GM18951 (cell line): ENCODE measurements at regions not wholly inside any gene's neighbourhood (a gene's known extent, or its start where the extent isn't known, plus 50 kb on each side); places are given as distances from the start of the nearest gene placed in this dataset.

Experiments used
- POLR2A ChIP-seq: IDR thresholded peaks from 4 replicates; pipeline ENCODE4 v1.6.1; 2011; ENCODE audit warnings: mild to moderate bottlenecking; ENCODE audit not compliant: insufficient read length, insufficient read depth; ENCODE audit errors: extremely low read depth
- in situ Hi-C: fragments of 300-500 bp; cut with MboI; formaldehyde crosslinking; loops from one replicate; pipeline ENCODE4 v1.12.0; 2022; ENCODE audit warnings: low sequenced_read_pairs, mixed read lengths, inconsistent platforms; ENCODE audit not compliant: unreplicated experiment

- TF ChIP-seq POLR2A: no peak
- in situ Hi-C loops: no loop called here
Observed at GRCh38 chr21:35238119-35238518, 189.0 kb upstream of the RUNX1 start.

- TF ChIP-seq POLR2A: no peak
- in situ Hi-C loops: no loop called here
Observed at GRCh38 chr21:35237287-35237686, 188.2 kb upstream of the RUNX1 start.

GRCh38 chr21:35236090-35236489 is 187.0 kb upstream of the RUNX1 start:
- in situ Hi-C loops: no loop called here
- TF ChIP-seq POLR2A: no peak

GRCh38 chr21:35234725-35235124 is 185.6 kb upstream of the RUNX1 start:
- no peak for TF ChIP-seq POLR2A
- in situ Hi-C loops: no loop called here

- in situ Hi-C loops: no loop called here
Observed at GRCh38 chr21:35233756-35234155, 184.7 kb upstream of the RUNX1 start.

GRCh38 chr21:35232545-35233176 is 183.6 kb upstream of the RUNX1 start:
- in situ Hi-C loops: no loop called here
- no peak for TF ChIP-seq POLR2A

More at GRCh38 chr21:35233756-35234155, 184.7 kb upstream of the RUNX1 start:
- no peak for TF ChIP-seq POLR2A

- TF ChIP-seq POLR2A: no peak
- in situ Hi-C loops: no loop called here
Observed at GRCh38 chr21:35231090-35231489, 182.0 kb upstream of the RUNX1 start.

- no peak for TF ChIP-seq POLR2A
- in situ Hi-C loops: no loop called here
Observed at GRCh38 chr21:35229290-35229689, 180.2 kb upstream of the RUNX1 start.

- TF ChIP-seq POLR2A: no peak
- in situ Hi-C loops: no loop called here
Observed at GRCh38 chr21:35227786-35228185, 178.7 kb upstream of the RUNX1 start.

- no peak for TF ChIP-seq POLR2A
- in situ Hi-C loops: no loop called here
Observed at GRCh38 chr21:35226968-35227744, 178.1 kb upstream of the RUNX1 start.

- no peak for TF ChIP-seq POLR2A
- in situ Hi-C loops: no loop called here
Observed at GRCh38 chr21:35226328-35226727, 177.2 kb upstream of the RUNX1 start.

- no peak for TF ChIP-seq POLR2A
- in situ Hi-C loops: no loop called here
Observed at GRCh38 chr21:35225573-35225972, 176.5 kb upstream of the RUNX1 start.

GRCh38 chr21:35223480-35224156 is 174.5 kb upstream of the RUNX1 start:
- in situ Hi-C loops: no loop called here
- no peak for TF ChIP-seq POLR2A

- TF ChIP-seq POLR2A: no peak
Observed at GRCh38 chr21:35222541-35222941, 173.4 kb upstream of the RUNX1 start.

GRCh38 chr21:35222021-35222420 is 172.9 kb upstream of the RUNX1 start:
- in situ Hi-C loops: no loop called here
- TF ChIP-seq POLR2A: no peak

More at GRCh38 chr21:35222541-35222941, 173.4 kb upstream of the RUNX1 start:
- in situ Hi-C loops: no loop called here
